Fibroblast of lung (primary cell): ENCODE measurements at regions not wholly inside any gene's neighbourhood (a gene's known extent, or its start where the extent isn't known, plus 50 kb on each side); places are given as distances from the start of the nearest gene placed in this dataset.

Experiments used
- EZH2 ChIP-seq: IDR thresholded peaks from 2 replicates; pipeline ENCODE4 v1.5.1; 2012; ENCODE audit warnings: low read length, control low read depth, mild to moderate bottlenecking; ENCODE audit errors: missing control alignments
- TF ChIP-seq, protein P1 (sequence below), 2 donors: IDR thresholded peaks in 1 of 2; conservative IDR thresholded peaks in 1 of 2; 1 replicate in 1 of 2; 2 replicates in 1 of 2; pipeline ENCODE4 v1.5.1; 2011 to 2012; ENCODE audit warnings: low read length in 2 of 2, control low read depth in 1 of 2, inconsistent platforms in 1 of 2, low read depth in 1 of 2, mild to moderate bottlenecking in 1 of 2

DNA sequence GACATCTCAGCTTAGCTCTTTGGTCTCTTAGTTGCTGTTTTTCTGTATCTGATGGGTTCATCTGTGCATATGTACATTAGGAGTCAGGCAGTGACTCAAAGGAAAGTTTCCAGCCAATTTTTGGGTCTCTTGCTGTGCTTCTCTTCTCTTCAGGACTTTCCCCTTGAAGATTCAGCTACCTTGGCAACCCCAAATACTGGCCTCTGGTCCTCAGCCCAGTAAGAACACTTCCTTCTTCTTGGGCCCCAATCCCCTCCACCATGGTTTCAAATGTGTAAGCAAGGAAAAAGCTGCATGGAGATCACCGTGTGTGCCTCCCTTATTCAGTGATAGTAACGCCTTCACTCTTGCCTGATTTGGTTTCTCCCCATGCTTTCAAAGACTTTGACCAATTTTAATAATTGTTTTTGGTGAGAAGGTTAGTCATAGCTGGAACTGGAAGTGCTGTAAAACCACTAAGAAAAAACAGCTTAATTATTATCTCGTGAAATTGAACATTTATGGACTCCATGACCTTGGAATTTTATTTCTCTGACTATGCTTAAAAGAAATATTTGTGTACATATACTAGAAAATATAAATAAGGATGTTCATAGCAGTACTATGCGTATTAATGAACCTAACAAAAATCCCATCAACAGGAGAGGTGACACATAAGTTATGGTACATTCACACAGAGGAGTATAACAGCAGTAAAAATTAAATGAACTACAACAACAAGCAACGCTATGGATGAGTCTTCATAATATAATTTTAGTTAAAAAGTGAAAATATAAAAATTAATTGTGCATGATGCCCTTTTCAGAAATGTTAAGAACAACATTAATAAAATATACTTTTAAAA lies 125.3 kb upstream of the BCL6 start:
- TF ChIP-seq, protein P1, sequence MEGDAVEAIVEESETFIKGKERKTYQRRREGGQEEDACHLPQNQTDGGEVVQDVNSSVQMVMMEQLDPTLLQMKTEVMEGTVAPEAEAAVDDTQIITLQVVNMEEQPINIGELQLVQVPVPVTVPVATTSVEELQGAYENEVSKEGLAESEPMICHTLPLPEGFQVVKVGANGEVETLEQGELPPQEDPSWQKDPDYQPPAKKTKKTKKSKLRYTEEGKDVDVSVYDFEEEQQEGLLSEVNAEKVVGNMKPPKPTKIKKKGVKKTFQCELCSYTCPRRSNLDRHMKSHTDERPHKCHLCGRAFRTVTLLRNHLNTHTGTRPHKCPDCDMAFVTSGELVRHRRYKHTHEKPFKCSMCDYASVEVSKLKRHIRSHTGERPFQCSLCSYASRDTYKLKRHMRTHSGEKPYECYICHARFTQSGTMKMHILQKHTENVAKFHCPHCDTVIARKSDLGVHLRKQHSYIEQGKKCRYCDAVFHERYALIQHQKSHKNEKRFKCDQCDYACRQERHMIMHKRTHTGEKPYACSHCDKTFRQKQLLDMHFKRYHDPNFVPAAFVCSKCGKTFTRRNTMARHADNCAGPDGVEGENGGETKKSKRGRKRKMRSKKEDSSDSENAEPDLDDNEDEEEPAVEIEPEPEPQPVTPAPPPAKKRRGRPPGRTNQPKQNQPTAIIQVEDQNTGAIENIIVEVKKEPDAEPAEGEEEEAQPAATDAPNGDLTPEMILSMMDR (conservative IDR thresholded peaks at IDR 0.05 in 1 of 2, IDR thresholded peaks at IDR 0.05 in 1 of 2; ENCODE audit: low read depth in 1 of 2, low read length in 2 of 2), result no peak
- TF ChIP-seq EZH2, result no peak
